Activated CD4-positive, alpha-beta memory T cell treated with anti-CD3 and anti-CD28 coated beads for 36 hours (primary cell): ENCODE measurements at regions not wholly inside any gene's neighbourhood (a gene's known extent, or its start where the extent isn't known, plus 50 kb on each side); places are given as distances from the start of the nearest gene placed in this dataset.

Experiments used
- CTCF ChIA-PET: fragments of 350-600 bp; sonication (Branson Sonifier 250); formaldehyde crosslinking; loops from one replicate; lab custom pipeline; 2021; ENCODE audit warnings: antibody characterized with exemption, inconsistent platforms; lab: Charles Lee
- POLR2A ChIA-PET: fragments of 350-600 bp; sonication (Branson Sonifier 250); formaldehyde crosslinking; loops from one replicate; lab custom pipeline; 2021; ENCODE audit warnings: antibody characterized with exemption; lab: Charles Lee
- DNase-seq: peaks from one replicate; pipeline ENCODE4 v3.0.0-alpha.2; 2020
- H3K27ac Mint-ChIP-seq: one replicate; pipeline ENCODE4 v1.8.0; 2021; ENCODE audit warnings: mixed read lengths
- H3K27me3 Mint-ChIP-seq: one replicate; pipeline ENCODE4 v1.8.0; 2021; ENCODE audit warnings: mixed read lengths
- H3K36me3 Mint-ChIP-seq: one replicate; pipeline ENCODE4 v1.8.0; 2021; ENCODE audit warnings: mixed read lengths
- H3K4me1 Mint-ChIP-seq: one replicate; pipeline ENCODE4 v1.8.0; 2021; ENCODE audit warnings: low read depth, mixed read lengths
- H3K4me3 Mint-ChIP-seq: one replicate; pipeline ENCODE4 v1.8.0; 2021; ENCODE audit warnings: mild to moderate bottlenecking, mixed read lengths
- H3K9me3 Mint-ChIP-seq: one replicate; pipeline ENCODE4 v1.8.0; 2021; ENCODE audit warnings: mixed read lengths
- intact Hi-C: fragments of 100-400 bp; cut with micrococcal nuclease; formaldehyde crosslinking; loops from one replicate; pipeline ENCODE4 v1.15.1; 2023

DNA sequence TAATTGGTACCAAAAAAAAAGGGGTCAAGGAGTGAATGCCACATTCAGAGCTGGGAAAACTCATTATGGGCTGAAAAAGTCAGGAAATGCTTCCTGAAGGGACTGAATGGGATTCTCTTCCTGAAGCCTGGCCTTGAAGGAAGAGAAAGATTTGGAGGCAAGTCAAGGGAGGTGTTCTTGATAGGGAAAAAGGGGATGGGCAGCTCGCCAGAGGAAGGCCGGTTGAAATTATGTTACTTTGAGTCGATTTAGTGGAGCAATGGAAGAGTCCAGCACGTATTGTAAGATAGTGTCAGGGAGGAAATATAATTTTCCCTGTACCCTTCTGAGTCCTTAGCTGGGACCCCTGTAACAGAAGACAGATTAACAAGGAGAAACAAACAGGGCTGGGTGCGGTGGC is 94.1 kb upstream of the CALM2 start:
- H3K4me1 Mint-ChIP-seq, result no peaks in the 10 kb centered on the region
- ChIA-PET POLR2A (no interaction called here), CTCF (interaction anchor here (1.1 to 2.1 kb wide), 4 partner anchors 8 to 280 kb away, joined by 3 to 10 read pairs (median 4); no protein-coding TSS in a partner anchor)
- no peaks in the 10 kb centered on the region for H3K27me3 Mint-ChIP-seq
- H3K4me3 Mint-ChIP-seq, result no peak overlapping the region
- no peak overlapping the region for H3K27ac Mint-ChIP-seq
- no peaks in the 10 kb centered on the region for H3K36me3 Mint-ChIP-seq
- intact Hi-C loops, result loop anchor here (5.0 kb wide), 1 partner anchor 353 kb away; the partner anchor contains the start of gene MCFD2
- no peaks in the 10 kb centered on the region for H3K9me3 Mint-ChIP-seq
- no peak for DNase-seq

DNA sequence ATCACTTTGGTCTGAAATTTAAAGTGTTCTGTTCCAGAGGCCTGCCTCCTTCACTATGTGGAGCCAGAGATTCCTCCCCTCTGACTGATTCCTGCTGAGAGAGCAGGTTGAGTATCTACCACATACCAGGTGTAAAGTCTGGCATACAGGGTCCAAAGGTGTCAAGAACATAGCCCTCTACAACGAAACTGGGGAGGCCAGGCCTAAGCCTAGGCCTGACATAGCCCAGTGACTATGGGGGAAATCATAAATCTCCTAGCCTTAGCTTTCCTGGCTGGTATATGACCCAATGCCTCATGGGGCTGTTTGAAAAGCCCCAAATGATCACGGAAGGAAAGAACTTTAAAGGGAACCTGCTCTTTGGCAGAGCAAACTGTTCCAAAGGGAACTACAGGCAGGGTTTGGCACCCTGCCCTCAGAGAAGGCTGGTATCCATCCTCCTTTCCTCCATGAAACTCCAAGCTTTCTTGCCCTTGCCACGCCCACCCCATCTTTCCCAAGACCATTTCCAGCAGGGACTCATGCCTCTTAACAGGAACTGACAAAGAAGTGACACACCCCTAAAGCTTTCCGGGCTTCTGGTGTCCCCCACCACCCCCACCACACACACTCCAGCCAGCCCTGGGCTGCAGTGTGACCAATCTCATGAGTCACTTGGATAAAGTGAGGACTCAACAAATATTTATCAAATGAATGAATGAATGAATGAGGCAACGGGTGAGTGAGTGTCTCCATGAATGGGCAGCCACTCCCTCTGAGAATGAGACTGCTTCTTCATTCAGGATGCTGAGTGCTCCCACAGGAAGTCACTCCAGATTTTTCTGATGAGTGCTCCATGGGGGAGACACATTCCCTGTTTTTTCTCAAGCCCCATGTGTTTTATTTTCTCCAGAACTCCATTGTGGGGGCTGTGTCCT is 93.3 kb upstream of the CALM2 start:
- Mint-ChIP-seq H3K36me3 (no peaks in the 10 kb centered on the region), H3K27ac (no peak overlapping the region), H3K9me3 (no peaks in the 10 kb centered on the region), H3K27me3 (no peaks in the 10 kb centered on the region), H3K4me3 (no peak overlapping the region), H3K4me1 (no peaks in the 10 kb centered on the region)
- ChIA-PET CTCF (interaction anchor here (1.1 kb wide), 1 partner anchor 280 kb away, joined by 4 read pairs; no protein-coding TSS in a partner anchor), POLR2A (no interaction called here)
- intact Hi-C loops, result loop anchor here (5.0 kb wide), 1 partner anchor 352 kb away; the partner anchor contains the start of gene MCFD2
- no peak for DNase-seq

DNA sequence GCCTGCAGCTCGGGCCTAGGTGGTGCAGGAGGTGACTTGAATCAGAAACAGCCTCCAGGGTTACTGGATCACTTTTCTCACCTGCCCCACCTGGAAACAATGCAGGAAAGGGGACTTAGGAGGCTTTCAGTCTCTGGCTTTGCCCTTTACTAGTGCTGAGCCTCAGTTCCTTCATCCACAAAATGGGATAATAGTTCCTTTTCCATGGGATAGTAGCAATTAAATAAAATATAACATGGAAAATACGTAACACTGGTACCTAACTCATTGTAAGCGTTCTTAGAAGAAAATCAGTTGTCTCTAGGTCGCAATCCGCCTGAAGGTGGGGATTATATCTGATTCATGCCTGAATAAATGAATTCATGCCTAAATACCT is 91.4 kb upstream of the CALM2 start:
- CTCF ChIA-PET, result no interaction called here
- intact Hi-C loops, result no loop called here
- Mint-ChIP-seq H3K4me1 (no peaks in the 10 kb centered on the region), H3K36me3 (no peaks in the 10 kb centered on the region), H3K27me3 (no peaks in the 10 kb centered on the region), H3K4me3 (no peak overlapping the region), H3K27ac (no peak overlapping the region), H3K9me3 (no peaks in the 10 kb centered on the region)
- DNase-seq, result no peak
- POLR2A ChIA-PET, result no interaction called here

DNA sequence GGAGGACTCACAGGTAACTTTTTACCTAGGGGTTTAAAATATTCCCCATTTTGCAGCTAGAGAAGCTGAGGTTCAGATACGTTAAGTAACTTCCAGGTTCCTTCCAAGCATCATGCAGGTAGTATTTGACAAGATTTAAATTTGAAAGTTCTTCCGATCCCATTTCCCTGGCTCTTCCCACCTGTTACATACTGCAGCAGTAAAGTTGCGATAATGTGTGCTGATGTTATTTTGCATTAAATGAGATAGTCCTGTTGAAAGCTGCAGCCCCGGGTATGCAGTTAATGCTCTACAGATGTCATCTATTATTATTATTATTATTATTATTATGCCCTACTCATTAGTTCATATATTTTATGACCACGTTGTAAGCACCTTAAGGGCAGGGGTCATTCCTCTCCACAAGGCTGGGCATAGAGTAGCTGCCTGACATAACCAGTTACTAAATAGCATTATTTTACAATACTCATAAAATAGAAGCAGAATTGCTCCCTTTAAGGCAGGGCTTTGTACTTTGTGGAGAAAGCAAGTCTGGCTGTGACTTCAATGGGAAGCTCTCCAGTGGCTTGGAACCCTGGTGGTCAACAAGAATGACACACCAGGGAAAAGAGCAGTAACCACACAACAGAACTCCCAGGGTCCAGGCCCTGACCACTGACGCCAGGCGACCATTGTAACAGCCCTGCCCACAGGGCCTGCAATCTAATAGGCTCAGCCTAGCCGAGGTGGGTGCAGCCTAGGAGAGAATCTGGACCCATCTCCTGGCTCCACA is 90.8 kb upstream of the CALM2 start:
- H3K27me3 Mint-ChIP-seq, result no peaks in the 10 kb centered on the region
- no peak overlapping the region for H3K4me3 Mint-ChIP-seq
- DNase-seq, result no peak
- ChIA-PET CTCF (no interaction called here), POLR2A (no interaction called here)
- H3K27ac Mint-ChIP-seq, result no peak overlapping the region
- H3K9me3 Mint-ChIP-seq, result no peaks in the 10 kb centered on the region
- intact Hi-C loops, result no loop called here
- H3K36me3 Mint-ChIP-seq, result no peaks in the 10 kb centered on the region
- no peaks in the 10 kb centered on the region for H3K4me1 Mint-ChIP-seq

DNA sequence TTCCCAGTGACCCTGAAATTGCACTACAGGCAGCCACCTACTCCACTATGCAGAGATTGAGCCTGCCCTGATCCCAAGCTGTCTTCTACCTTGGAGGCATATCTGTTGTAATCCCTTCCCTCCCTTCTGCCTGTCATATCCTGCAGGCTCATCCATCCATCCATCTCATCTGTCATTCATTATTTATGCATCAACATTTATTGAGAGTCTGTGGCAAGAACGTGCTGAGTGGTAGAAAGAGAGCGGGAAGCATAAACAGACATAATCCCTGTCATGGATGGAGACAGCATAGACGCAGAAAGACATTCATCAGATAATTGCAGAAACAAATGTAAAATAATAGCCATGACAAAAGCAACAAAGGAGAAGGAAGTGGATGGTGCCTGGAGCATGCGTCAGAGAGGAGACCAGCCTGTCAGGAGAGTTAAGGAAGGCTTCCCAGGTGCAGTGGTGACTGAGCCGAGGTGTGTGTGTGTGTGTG is 89.5 kb upstream of the CALM2 start:
- Mint-ChIP-seq H3K27ac (no peak overlapping the region), H3K9me3 (no peaks in the 10 kb centered on the region), H3K4me3 (no peak overlapping the region), H3K36me3 (no peaks in the 10 kb centered on the region), H3K27me3 (no peaks in the 10 kb centered on the region), H3K4me1 (no peaks in the 10 kb centered on the region)
- intact Hi-C loops, result no loop called here
- ChIA-PET CTCF (no interaction called here), POLR2A (no interaction called here)
- DNase-seq, result no peak

DNA sequence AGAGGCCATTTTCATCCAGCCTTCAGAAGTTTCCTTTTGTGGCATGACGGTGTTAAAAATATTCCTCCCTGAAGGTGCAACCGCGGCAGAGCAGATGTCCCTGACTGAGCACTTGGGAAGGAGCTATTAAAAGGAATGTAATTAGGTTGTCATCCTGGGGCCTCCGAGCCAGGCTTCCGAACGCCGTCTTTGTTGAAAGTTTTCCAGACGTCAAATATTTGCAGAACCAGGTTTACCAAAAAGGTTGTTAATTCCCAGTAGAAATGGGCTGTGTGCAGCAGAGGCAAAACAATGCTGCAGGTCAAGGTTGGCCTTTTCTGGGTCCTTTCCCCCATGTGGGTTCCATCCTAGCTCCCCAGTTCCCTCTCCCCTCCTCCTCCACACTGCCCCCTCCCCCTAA is 88.8 kb upstream of the CALM2 start:
- ChIA-PET CTCF (no interaction called here), POLR2A (no interaction called here)
- H3K36me3 Mint-ChIP-seq, result no peaks in the 10 kb centered on the region
- no peaks in the 10 kb centered on the region for H3K27me3 Mint-ChIP-seq
- no peaks in the 10 kb centered on the region for H3K4me1 Mint-ChIP-seq
- H3K4me3 Mint-ChIP-seq, result no peak overlapping the region
- no peak overlapping the region for H3K27ac Mint-ChIP-seq
- intact Hi-C loops, result no loop called here
- no peaks in the 10 kb centered on the region for H3K9me3 Mint-ChIP-seq
- no peak for DNase-seq

DNA sequence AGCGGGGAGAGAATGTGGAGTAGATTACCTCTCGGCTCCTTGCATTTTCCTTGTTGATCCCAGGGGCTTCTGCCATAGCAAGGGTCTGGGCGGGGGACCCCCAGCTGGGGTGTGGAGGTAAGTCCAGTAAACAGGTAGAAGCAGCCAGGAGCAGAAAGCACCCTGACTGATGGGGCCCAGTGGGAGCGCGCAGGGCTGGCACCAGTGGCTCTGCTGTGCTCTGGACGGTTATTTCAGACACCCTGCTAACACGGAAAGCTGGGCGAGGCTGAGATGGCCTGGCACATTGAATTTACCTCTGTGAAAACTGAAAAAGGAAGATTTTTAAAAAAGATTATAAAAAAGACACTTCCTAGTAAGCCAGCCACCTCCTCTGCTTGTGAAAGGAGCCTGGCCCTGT is 88.4 kb upstream of the CALM2 start:
- no peaks in the 10 kb centered on the region for H3K36me3 Mint-ChIP-seq
- no peak overlapping the region for H3K27ac Mint-ChIP-seq
- no peaks in the 10 kb centered on the region for H3K27me3 Mint-ChIP-seq
- no peak for DNase-seq
- no peak overlapping the region for H3K4me3 Mint-ChIP-seq
- no peaks in the 10 kb centered on the region for H3K4me1 Mint-ChIP-seq
- POLR2A ChIA-PET, result no interaction called here
- CTCF ChIA-PET, result interaction anchor here (1.1 kb wide), 1 partner anchor 8 kb away, joined by 3 read pairs; no protein-coding TSS in a partner anchor
- H3K9me3 Mint-ChIP-seq, result no peaks in the 10 kb centered on the region
- intact Hi-C loops, result no loop called here

DNA sequence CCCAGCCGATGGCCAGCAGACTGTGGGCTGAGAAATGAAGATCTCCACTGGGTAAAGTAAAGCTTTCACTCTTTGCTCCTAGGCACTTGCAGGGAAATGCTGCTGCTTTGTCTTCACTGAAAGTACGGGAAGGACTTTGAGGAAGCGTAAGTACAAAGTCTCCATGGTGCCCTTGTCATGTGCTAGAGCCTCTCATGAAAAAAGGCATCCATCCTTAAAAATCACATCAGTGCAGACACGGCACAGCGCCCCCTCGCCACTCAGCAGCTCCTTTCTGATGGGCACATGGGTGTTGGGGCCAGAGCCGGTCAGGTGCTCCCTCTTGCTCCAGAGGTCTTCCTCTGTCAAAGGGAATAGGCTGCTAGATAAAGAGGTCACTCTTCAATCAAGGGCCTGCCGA is 87.8 kb upstream of the CALM2 start:
- ChIA-PET POLR2A (no interaction called here), CTCF (interaction anchor here (1.1 kb wide), 1 partner anchor 9 kb away, joined by 3 read pairs; no protein-coding TSS in a partner anchor)
- no peaks in the 10 kb centered on the region for H3K27me3 Mint-ChIP-seq
- no peak overlapping the region for H3K4me3 Mint-ChIP-seq
- H3K9me3 Mint-ChIP-seq, result no peaks in the 10 kb centered on the region
- DNase-seq, result no peak
- no peak overlapping the region for H3K27ac Mint-ChIP-seq
- intact Hi-C loops, result no loop called here
- no peaks in the 10 kb centered on the region for H3K4me1 Mint-ChIP-seq
- no peaks in the 10 kb centered on the region for H3K36me3 Mint-ChIP-seq

DNA sequence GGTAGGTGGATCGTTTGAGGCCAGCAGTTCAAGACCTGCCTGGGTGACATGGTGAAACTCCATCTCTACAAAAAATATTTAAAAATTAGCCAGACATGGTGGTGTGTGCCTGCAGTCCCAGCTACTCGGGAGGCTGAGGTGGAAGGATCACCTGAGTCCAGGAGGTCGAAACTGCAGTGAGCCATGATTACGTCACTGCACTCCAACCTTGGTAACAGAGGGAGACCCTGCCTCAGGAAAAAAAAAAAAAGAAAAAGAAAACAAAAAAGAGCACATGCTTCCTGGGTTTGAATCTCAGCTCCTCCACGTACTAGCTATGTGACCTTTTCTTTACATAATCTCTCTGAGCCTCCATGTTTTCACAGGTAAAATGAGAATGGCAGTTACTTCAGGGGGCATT is 86.3 kb upstream of the CALM2 start:
- CTCF ChIA-PET, result interaction anchor here (1.0 to 1.9 kb wide), 2 partner anchors 9 to 11 kb away, joined by 3 to 6 read pairs; no protein-coding TSS in a partner anchor
- H3K27me3 Mint-ChIP-seq, result no peaks in the 10 kb centered on the region
- no peak for DNase-seq
- H3K4me1 Mint-ChIP-seq, result no peaks in the 10 kb centered on the region
- no peak overlapping the region for H3K27ac Mint-ChIP-seq
- H3K9me3 Mint-ChIP-seq, result no peaks in the 10 kb centered on the region
- intact Hi-C loops, result no loop called here
- POLR2A ChIA-PET, result no interaction called here
- H3K36me3 Mint-ChIP-seq, result no peaks in the 10 kb centered on the region
- no peak overlapping the region for H3K4me3 Mint-ChIP-seq

DNA sequence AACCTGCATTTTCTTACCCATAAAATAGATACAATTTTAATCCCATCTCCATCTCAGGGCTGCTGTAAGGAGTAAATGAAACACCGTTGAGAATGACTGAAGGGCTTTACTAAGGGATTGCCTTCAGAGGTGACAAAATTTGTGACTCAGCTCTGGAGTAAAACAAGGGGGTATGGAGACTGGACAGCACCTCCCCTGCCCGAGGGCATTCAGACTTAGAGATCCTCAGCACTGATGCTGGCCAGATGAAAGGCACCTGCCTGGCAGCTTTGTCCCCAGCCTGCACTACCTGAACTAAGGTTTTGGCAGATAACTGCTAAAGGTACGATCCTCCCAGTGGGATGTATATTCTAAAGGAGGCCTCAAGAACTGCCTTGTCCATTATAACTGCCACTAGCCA is 84.7 kb upstream of the CALM2 start:
- Mint-ChIP-seq H3K27me3 (no peaks in the 10 kb centered on the region), H3K9me3 (no peaks in the 10 kb centered on the region), H3K27ac (no peak overlapping the region), H3K4me1 (no peaks in the 10 kb centered on the region), H3K36me3 (no peaks in the 10 kb centered on the region), H3K4me3 (no peak overlapping the region)
- intact Hi-C loops, result no loop called here
- ChIA-PET POLR2A (no interaction called here), CTCF (no interaction called here)
- no peak for DNase-seq

DNA sequence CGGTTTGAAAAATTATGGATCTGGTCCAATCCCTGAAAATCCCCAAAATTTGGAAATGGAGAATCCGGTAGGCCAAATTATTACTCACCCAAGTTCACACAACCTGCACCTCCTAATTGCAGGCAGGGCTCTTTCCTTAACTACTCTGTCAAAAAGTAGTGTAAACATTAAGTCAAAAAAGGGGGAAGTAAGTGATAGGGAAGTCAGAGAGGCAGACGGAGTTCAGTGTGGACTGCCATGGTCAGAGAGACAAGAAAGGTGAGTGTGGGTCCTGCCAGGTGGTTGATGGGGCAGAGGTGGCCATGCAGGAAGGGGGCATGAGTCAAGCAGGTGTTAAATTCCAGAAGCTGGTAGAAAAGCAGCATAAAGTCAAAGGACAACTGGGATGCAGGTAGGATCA is 83.5 kb upstream of the CALM2 start:
- CTCF ChIA-PET, result no interaction called here
- no peaks in the 10 kb centered on the region for H3K9me3 Mint-ChIP-seq
- no peaks in the 10 kb centered on the region for H3K36me3 Mint-ChIP-seq
- no peak overlapping the region for H3K4me3 Mint-ChIP-seq
- no peaks in the 10 kb centered on the region for H3K4me1 Mint-ChIP-seq
- POLR2A ChIA-PET, result no interaction called here
- no peak overlapping the region for H3K27ac Mint-ChIP-seq
- intact Hi-C loops, result no loop called here
- DNase-seq, result no peak
- no peaks in the 10 kb centered on the region for H3K27me3 Mint-ChIP-seq

DNA sequence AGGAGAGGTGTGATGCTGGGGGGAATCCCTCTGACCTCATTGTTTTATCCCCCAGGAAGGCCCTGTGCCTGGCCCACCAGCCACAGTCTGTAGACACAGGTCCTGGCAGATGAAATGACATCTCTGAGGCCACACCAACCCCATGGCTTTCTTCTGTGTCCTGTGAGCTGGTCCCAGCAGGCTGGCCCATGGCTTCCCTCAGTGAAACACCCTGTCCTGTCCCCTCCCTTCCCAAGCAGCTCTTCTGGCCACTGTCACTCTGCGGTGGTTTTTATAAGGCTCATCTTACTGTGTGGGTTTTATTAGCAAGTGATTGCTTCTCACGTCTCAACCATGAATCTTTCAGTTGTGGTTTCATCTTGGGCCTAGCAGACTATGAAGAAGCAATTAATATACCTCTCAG is 81.6 kb upstream of the CALM2 start:
- H3K4me3 Mint-ChIP-seq, result no peak overlapping the region
- no peak for DNase-seq
- no peaks in the 10 kb centered on the region for H3K27me3 Mint-ChIP-seq
- no peak overlapping the region for H3K27ac Mint-ChIP-seq
- ChIA-PET POLR2A (no interaction called here), CTCF (no interaction called here)
- no peaks in the 10 kb centered on the region for H3K9me3 Mint-ChIP-seq
- H3K36me3 Mint-ChIP-seq, result no peaks in the 10 kb centered on the region
- intact Hi-C loops, result no loop called here
- no peaks in the 10 kb centered on the region for H3K4me1 Mint-ChIP-seq
